Left lung (tissue), 4 donors: ENCODE measurements at regions not wholly inside any gene's neighbourhood (a gene's known extent, or its start where the extent isn't known, plus 50 kb on each side); places are given as distances from the start of the nearest gene placed in this dataset.

Source experiments
- ATAC-seq: fragments of 200-7000 bp; cut with Tn5 transposase; one replicate; pipeline ENCODE4 v1.9.1; 2020; ENCODE audit warnings: moderate library complexity
- DNase-seq, 4 donors: peaks; one replicate each; pipeline ENCODE4 v3.0.0-alpha.2; 2013 to 2020
- H3K27ac ChIP-seq, 2 donors: fragments of 200-600 bp; sonication (generic) in 1 of 2; one replicate each; pipeline versions ENCODE4 v1.5.0 to v1.8.0; 2020 to 2021
- H3K27me3 ChIP-seq, 2 donors: fragments of 200-600 bp; sonication (generic) in 1 of 2; one replicate each; pipeline versions ENCODE4 v1.5.0 to v1.8.0; 2020 to 2021
- H3K36me3 ChIP-seq, 2 donors: fragments of 200-600 bp; sonication (generic) in 1 of 2; one replicate each; pipeline versions ENCODE4 v1.5.0 to v1.8.0; 2020 to 2021
- H3K4me1 ChIP-seq, 2 donors: fragments of 200-600 bp; one replicate each; pipeline ENCODE4 v1.8.0; 2021
- H3K4me3 ChIP-seq, 2 donors: fragments of 200-600 bp; sonication (generic) in 1 of 2; one replicate each; pipeline versions ENCODE4 v1.5.0 to v1.8.0; 2020 to 2021; ENCODE audit warnings: mild to moderate bottlenecking in 1 of 2
- H3K9me3 ChIP-seq, 2 donors: fragments of 200-600 bp; sonication (generic) in 1 of 2; one replicate each; pipeline versions ENCODE4 v1.5.0 to v1.8.0; 2020 to 2021
- intact Hi-C, 2 donors: fragments of 100-400 bp; cut with DNase I; formaldehyde crosslinking; loops; one replicate each; pipeline versions ENCODE4 v1.11.2 to v1.14.2; 2022
- TF ChIP-seq, protein P1 (sequence below), 2 donors: fragments of 200-600 bp; sonication (generic) in 1 of 2; IDR thresholded peaks; one replicate each; pipeline versions ENCODE4 v1.5.0 to v1.8.0; 2021; ENCODE audit warnings: antibody characterized with exemption in 2 of 2
- donor health status: DM: no; HTN: yes; CAD: no.
- donor health status: DM: no; HTN: no; CAD: no.

DNA sequence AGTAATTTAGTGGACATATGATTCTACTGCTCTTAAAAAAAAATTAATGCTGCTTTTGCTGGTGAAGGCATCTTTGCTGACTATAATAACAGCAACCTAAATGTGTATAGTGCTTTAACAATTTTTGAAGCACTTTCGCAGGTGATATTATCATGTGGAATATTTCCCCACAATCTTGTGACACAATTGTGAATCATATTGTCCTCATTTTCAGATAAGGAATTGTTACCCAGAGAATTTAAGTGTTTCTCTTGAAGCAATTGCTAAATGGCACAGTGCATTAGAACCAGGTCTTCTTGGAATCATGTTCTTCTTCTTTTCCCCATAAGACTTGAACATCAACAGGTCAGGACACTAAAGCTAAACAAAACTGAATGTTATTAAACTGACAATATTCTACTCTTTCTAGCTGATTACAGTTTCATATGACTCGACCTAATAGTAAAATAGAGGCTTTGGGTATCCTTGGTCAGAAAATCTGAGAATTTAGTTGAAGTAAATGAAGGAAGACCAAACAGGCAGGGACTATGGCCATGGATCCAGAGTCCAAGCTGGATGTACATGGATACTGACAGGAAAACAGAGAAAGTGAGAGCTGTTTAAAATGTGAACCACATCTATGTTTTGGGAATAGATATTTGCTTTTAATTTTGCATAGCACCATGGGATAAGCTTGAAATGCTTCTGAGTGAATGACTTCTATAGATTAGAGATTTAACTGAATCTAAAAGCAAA, 121.8 kb upstream of the SLC35B3 start:
- intact Hi-C loops: no loop called here
- ATAC-seq (no peak), DNase-seq (no peak)
- Histone ChIP-seq H3K27me3 (no peaks in the 10 kb centered on the region), H3K4me3 (no peak overlapping the region), H3K9me3 (no peaks in the 10 kb centered on the region), H3K27ac (no peak overlapping the region), H3K4me1 (no peaks in the 10 kb centered on the region), H3K36me3 (no peaks in the 10 kb centered on the region)
- TF ChIP-seq, protein P1, sequence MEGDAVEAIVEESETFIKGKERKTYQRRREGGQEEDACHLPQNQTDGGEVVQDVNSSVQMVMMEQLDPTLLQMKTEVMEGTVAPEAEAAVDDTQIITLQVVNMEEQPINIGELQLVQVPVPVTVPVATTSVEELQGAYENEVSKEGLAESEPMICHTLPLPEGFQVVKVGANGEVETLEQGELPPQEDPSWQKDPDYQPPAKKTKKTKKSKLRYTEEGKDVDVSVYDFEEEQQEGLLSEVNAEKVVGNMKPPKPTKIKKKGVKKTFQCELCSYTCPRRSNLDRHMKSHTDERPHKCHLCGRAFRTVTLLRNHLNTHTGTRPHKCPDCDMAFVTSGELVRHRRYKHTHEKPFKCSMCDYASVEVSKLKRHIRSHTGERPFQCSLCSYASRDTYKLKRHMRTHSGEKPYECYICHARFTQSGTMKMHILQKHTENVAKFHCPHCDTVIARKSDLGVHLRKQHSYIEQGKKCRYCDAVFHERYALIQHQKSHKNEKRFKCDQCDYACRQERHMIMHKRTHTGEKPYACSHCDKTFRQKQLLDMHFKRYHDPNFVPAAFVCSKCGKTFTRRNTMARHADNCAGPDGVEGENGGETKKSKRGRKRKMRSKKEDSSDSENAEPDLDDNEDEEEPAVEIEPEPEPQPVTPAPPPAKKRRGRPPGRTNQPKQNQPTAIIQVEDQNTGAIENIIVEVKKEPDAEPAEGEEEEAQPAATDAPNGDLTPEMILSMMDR (IDR thresholded peaks at IDR 0.05): no peak

DNA sequence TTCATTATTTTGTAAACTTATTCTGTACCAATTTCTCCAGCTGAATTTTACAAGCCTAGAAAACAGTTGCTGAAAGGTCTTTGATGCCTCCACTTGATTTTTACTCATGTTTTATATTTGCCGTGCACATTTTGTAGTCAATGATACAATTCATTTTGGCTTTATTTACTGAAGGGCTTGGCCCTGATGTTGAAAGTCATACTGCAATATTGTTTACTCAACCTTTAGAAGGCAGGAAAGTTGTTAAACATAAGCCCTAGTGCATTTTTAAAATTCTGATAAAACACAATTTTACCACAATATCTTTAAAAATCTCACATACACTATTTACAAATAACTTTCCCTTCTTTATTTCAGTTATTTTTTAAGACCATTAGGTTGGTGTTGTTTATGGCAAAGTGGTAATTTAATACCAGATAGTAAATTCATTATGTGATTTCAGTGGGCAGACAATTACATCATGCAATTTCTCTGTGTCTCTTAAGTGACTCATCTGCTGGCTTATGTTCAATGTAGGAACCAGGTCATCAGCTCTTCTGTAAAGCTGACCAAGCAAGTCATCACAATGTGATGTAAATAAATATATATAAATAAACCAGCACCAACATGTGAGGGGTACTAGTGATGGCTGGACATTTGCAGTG, 121.1 kb upstream of the SLC35B3 start:
- Histone ChIP-seq H3K4me3 (no peak overlapping the region), H3K27ac (no peak overlapping the region), H3K9me3 (no peaks in the 10 kb centered on the region), H3K4me1 (no peaks in the 10 kb centered on the region), H3K36me3 (no peaks in the 10 kb centered on the region), H3K27me3 (no peaks in the 10 kb centered on the region)
- ATAC-seq: peak; percentile 41
- TF ChIP-seq, protein P1 (IDR thresholded peaks at IDR 0.05): no peak
- DNase-seq: no peak
- intact Hi-C loops: no loop called here

DNA sequence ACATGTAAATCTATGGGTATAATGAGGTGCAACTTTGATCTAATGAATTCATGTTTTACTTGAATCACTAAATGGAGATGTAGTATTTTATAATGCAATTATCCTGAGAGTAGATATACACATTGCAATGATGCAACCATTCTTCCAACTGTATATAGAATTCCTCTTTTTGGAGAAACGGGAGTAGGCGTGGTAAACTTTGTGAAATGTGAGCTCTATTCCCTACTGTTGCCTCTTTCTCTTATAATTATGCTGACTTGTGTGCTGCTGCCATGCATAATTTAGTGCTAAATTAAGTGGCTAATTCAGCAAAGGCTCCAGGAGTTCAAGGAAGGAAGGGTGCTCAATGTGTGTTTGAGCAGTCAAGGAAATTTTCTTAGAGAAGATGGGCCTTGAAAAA, 116.6 kb upstream of the SLC35B3 start:
- no peaks in the 10 kb centered on the region for H3K9me3 ChIP-seq
- DNase-seq: no peak
- intact Hi-C loops: no loop called here
- TF ChIP-seq, protein P1 (IDR thresholded peaks at IDR 0.05): no peak
- H3K4me1 ChIP-seq: no peaks in the 10 kb centered on the region
- H3K27me3 ChIP-seq: no peaks in the 10 kb centered on the region
- H3K36me3 ChIP-seq: no peaks in the 10 kb centered on the region
- H3K27ac ChIP-seq: no peak overlapping the region
- ATAC-seq: no peak
- H3K4me3 ChIP-seq: no peak overlapping the region

DNA sequence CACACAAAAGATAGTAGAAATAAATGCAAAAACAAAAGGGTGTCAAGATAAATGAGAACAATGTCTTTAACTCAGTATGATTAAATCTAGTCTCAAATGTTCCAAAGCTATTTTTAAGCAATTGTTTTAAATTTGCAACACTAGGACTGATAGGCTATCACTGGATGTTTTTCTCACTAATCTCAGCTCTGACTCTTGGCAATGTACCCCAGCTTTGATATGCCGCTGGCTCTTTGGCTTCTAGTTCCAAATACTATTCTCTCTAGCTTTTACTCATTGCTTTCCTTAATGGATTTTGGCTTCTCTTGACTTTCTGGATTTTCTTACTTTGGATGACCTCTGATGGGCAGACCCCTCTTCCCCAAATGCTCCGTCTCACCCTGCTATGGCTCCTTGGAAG, 116.0 kb upstream of the SLC35B3 start:
- Histone ChIP-seq H3K9me3 (no peaks in the 10 kb centered on the region), H3K4me3 (no peak overlapping the region), H3K36me3 (no peaks in the 10 kb centered on the region), H3K27ac (no peak overlapping the region), H3K27me3 (no peaks in the 10 kb centered on the region), H3K4me1 (no peaks in the 10 kb centered on the region)
- no peak for ATAC-seq
- intact Hi-C loops: no loop called here
- DNase-seq: peak in 2 of 4 donors; percentile 68 to 69
- TF ChIP-seq, protein P1 (IDR thresholded peaks at IDR 0.05): no peak

DNA sequence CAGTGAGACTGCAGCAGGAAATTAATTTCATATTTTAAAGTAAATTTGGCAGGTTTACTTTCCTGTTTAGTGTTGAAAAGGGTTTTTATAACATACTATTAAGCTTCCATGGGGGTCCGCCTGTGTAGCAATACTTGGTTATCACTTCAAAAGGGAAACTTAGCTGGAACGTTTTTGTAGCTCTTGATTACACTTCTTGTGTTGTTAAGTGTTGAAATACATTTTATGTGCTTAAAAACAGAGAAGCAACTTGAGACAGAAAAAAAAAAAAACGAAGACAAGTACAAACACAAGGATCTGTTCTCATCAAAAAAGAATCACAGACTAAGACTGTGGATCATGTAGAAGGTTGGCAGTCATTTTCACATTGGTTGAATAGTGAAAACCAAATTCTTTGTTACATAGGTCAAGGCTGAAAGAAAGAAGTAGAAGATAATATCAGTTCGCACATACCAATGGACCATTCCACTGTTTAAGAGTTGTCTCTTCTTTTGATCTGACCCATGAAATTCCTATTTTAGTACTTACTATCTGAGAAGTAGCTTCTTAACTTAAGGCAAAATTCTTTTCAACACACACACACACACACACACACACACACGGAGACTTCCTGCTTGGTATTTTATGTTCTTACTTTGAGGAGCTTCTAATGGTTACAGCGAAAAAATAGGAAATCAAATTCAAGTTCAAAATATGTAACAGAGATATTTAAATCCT, 113.9 kb upstream of the SLC35B3 start:
- no peaks in the 10 kb centered on the region for H3K27me3 ChIP-seq
- ATAC-seq: no peak
- intact Hi-C loops: no loop called here
- peak in 2 of 4 donors; percentile 58 to 70 for DNase-seq
- H3K4me3 ChIP-seq: no peak overlapping the region
- no peaks in the 10 kb centered on the region for H3K36me3 ChIP-seq
- H3K27ac ChIP-seq: no peak overlapping the region
- H3K9me3 ChIP-seq: no peaks in the 10 kb centered on the region
- no peaks in the 10 kb centered on the region for H3K4me1 ChIP-seq
- TF ChIP-seq, protein P1 (IDR thresholded peaks at IDR 0.05): no peak
